Naive thymus-derived CD8-positive, alpha-beta T cell (primary cell): ENCODE measurements at regions not wholly inside any gene's neighbourhood (a gene's known extent, or its start where the extent isn't known, plus 50 kb on each side); places are given as distances from the start of the nearest gene placed in this dataset.
"Not testable (repeated sequence)": the region's sequence is repeated elsewhere in the genome, so short reads cannot be mapped to it uniquely, and the experiment has no call there.

Source experiments
- ATAC-seq, 2 donors: fragments of 150-1000 bp; cut with Tn5 transposase in 1 of 2; sonication (Bioruptor Pico), chemical (Tn5 transposase) in 1 of 2; 1 replicate in 1 of 2; 2 replicates in 1 of 2; pipeline ENCODE4 v1.10.0; 2021; ENCODE audit warnings: mild to moderate bottlenecking in 2 of 2, moderate library complexity in 2 of 2
- POLR2A ChIA-PET: fragments of 350-600 bp; sonication (Branson Sonifier 250); formaldehyde crosslinking; loops from one replicate; lab custom pipeline; 2021; ENCODE audit warnings: antibody characterized with exemption; lab: Charles Lee
- DNase-seq, 10 donors: peaks; one replicate each; pipeline versions ENCODE4 v3.0.0 to v3.0.0-alpha.2; 2020 to 2022
- H3K27ac Mint-ChIP-seq, 10 donors: one replicate each; pipeline ENCODE4 v1.8.0; 2020 to 2022; ENCODE audit warnings: mild to moderate bottlenecking in 10 of 10, mixed read lengths in 10 of 10, moderate library complexity in 4 of 10, inconsistent platforms in 1 of 10
- H3K27me3 Mint-ChIP-seq, 5 donors: one replicate each; pipeline ENCODE4 v1.8.0; 2021 to 2022; ENCODE audit warnings: mixed read lengths in 5 of 5
- H3K36me3 Mint-ChIP-seq, 3 donors: one replicate each; pipeline ENCODE4 v1.8.0; 2020 to 2022; ENCODE audit warnings: mixed read lengths in 3 of 3, mild to moderate bottlenecking in 2 of 3, inconsistent platforms in 1 of 3
- H3K4me1 Mint-ChIP-seq, 4 donors: one replicate each; pipeline ENCODE4 v1.8.0; 2021 to 2022; ENCODE audit warnings: mixed read lengths in 4 of 4
- H3K4me3 Mint-ChIP-seq, 10 donors: one replicate each; pipeline ENCODE4 v1.8.0; 2020 to 2022; ENCODE audit warnings: mild to moderate bottlenecking in 10 of 10, mixed read lengths in 10 of 10, moderate library complexity in 6 of 10, inconsistent platforms in 1 of 10
- H3K9me3 Mint-ChIP-seq, 9 donors: one replicate each; pipeline ENCODE4 v1.8.0; 2020 to 2022; ENCODE audit warnings: mixed read lengths in 9 of 9, mild to moderate bottlenecking in 3 of 9, inconsistent platforms in 1 of 9, moderate library complexity in 1 of 9

DNA sequence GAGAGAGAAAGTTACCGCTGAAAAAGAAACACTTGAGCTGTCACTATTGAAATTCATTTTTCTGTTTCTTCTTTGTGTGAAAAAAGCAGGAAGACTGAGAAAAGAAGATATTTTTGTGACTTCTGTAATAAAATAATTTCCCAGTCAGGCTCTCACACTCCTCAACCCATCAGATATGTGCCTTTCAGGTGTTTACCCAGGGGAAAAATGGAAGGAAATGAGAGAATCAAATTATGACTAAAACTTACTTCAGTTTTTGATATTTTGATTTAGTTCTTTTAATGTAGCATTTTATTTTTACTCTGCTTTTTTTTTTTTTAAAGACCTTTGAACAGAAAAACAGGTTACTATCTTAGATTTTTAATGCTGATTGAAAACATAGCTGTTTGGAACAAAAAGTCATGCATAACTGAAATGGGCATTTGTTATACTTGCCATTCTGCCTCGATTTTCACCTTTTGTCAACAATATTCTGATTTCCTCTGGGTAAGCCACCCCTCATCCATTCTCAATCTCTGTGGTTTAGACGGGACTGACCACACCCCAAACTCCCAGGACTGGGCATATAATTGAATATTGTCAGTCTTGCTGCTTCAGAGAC, 133.2 kb upstream of the KRR1 start:
- POLR2A ChIA-PET = interaction anchor here (0.6 kb wide), 1 partner anchor 273 kb away, joined by 3 read pairs; no protein-coding TSS in a partner anchor
- H3K4me1 Mint-ChIP-seq = peaks cover 0 to 9% (median 0%) of the 10 kb centered on the region in 4 donors
- no peak overlapping the region for H3K4me3 Mint-ChIP-seq
- no peaks in the 10 kb centered on the region for H3K9me3 Mint-ChIP-seq
- ATAC-seq (no peak), DNase-seq (no peak)
- no peaks in the 10 kb centered on the region for H3K36me3 Mint-ChIP-seq
- no peak overlapping the region for H3K27ac Mint-ChIP-seq
- peaks cover 0 to 12% (median 2%) of the 10 kb centered on the region in 5 donors for H3K27me3 Mint-ChIP-seq

DNA sequence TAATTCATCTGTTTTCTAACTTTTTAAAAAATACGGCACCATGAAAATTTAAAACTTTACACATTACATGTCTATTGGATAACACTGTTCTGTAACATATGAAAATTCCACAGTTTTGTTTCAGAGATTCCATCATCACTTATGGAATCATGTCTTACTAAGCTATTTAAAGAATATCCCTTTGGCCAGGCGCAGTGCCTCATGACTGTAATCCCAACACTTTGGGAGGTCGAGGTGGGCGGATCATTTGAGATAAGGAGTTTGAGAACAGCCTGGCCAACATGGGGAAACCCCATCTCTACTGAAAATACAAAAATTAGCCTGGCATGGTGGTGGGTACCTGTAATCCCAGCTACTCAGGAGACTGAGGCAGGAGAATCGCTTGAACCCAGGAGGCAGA, 131.7 kb upstream of the KRR1 start:
- H3K4me3 Mint-ChIP-seq, H3K4me1 Mint-ChIP-seq, H3K27ac Mint-ChIP-seq, H3K9me3 Mint-ChIP-seq, DNase-seq, H3K36me3 Mint-ChIP-seq, POLR2A ChIA-PET, ATAC-seq: not testable (repeated sequence)
- H3K27me3 Mint-ChIP-seq = peaks cover 0 to 12% (median 2%) of the 10 kb centered on the region in 5 donors

DNA sequence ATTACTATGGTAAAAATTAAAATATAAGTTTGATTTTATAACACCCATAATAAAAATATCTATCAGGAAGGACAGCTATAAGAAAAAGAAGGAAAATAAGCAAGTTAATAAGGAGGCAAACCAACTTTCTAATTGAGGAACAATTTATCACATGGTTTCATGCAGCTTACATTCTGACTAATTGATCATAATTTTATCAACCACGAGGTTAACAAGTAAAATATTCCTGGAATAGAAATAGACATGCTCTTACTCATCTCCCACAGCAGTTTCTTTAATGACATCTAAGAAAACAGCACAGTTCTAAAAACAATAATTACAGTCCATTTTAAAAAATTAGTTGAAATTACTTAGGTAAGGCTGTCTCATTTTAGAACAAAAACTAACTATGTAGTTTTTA, 130.8 kb upstream of the KRR1 start:
- ATAC-seq (no peak), DNase-seq (no peak)
- Mint-ChIP-seq H3K4me3 (no peak overlapping the region), H3K9me3 (no peaks in the 10 kb centered on the region), H3K4me1 (peaks cover 0 to 9% (median 0%) of the 10 kb centered on the region in 4 donors), H3K27ac (no peak overlapping the region), H3K36me3 (no peaks in the 10 kb centered on the region), H3K27me3 (peaks cover 0 to 12% (median 0%) of the 10 kb centered on the region in 5 donors)
- POLR2A ChIA-PET = no interaction called here

DNA sequence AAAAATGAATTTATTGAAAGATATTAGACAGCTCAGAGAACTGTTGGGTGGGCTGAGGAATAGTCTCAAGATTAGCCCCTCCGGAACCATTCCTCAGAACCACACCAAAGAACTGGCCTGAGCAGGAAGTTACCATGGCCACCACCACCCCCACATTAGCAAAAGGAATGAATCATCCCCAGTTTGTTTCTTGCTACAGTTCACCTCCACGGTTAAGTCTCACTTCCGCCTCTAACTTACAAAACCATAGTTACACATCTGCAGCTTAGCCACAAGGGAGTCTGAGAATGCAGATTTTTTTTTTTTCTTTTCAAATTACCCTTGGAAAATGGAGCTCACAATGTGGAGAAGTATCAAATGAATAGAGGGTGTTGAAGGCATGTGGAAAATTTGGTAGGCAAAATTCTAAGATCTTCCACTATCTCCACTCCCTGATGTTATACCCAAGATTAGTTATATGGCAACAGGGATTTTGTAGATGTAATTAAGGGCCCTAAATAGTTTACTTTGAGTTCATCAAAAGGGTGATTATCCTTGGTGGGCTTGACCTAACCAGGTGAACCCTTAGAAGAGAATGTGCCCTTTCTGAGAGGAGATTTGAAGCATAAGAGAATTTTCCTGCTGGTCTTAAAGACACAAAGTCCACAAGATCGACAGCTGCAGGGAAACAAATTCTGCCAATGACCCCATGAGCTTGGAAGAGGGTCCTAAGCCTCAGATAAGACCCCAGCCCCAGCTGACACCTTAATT, 129.8 kb upstream of the KRR1 start:
- POLR2A ChIA-PET = no interaction called here
- ATAC-seq = no peak
- peaks cover 0 to 9% (median 0%) of the 10 kb centered on the region in 4 donors for H3K4me1 Mint-ChIP-seq
- no peak overlapping the region for H3K4me3 Mint-ChIP-seq
- H3K36me3 Mint-ChIP-seq = no peaks in the 10 kb centered on the region
- H3K27me3 Mint-ChIP-seq = peaks cover 0 to 12% (median under 1%) of the 10 kb centered on the region in 5 donors
- no peak for DNase-seq
- H3K9me3 Mint-ChIP-seq = no peaks in the 10 kb centered on the region
- peak overlapping the region in 1 of 10 donors; percentile 8 for H3K27ac Mint-ChIP-seq

DNA sequence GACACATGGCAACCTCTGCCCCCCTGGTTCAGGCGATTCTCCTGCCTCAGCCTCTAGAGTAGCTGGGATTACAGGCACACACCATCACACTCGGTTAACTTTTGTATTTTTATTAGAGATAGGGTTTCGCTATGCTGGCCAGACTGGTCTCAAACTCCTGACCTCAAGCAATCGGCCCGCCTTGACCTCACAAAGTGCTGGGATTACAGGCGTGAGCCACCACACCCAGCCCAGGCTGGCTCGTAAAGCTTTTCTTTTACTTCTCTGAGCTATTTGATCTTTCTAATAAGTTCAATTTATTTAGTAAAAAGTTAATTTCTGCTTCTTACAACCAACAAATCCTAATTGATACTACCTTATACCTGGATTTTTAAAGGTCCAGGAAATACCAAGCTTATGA, 127.4 kb upstream of the KRR1 start:
- ATAC-seq (no peak), DNase-seq (no peak)
- Mint-ChIP-seq H3K4me1 (peaks cover 0 to 9% (median 0%) of the 10 kb centered on the region in 4 donors), H3K36me3 (no peaks in the 10 kb centered on the region), H3K27me3 (peaks cover 0 to 5% (median 0%) of the 10 kb centered on the region in 5 donors), H3K4me3 (no peak overlapping the region), H3K9me3 (no peaks in the 10 kb centered on the region), H3K27ac (no peak overlapping the region)
- POLR2A ChIA-PET = no interaction called here

DNA sequence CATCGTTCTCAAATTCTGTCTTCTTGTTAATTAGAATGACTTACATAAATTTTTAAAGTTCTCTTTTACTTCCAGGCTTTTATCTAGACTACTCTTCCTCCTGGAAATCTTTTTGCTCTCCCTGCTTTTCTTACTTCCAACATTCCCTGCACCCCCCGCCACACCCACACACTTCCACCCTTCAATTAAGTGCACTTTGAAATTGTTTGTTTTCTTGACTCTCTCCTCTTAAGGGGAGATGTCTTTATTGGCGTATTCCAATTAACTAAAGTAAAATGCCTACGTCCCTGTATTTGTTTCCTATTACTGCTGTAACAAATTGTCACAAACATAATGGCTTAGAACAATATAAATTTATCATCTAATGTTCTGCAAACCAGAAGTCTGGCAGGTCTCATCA, 125.2 kb upstream of the KRR1 start:
- H3K4me1 Mint-ChIP-seq = peaks cover 0 to 9% (median 0%) of the 10 kb centered on the region in 4 donors
- H3K9me3 Mint-ChIP-seq = no peaks in the 10 kb centered on the region
- ATAC-seq (no peak), DNase-seq (no peak)
- POLR2A ChIA-PET = no interaction called here
- no peak overlapping the region for H3K4me3 Mint-ChIP-seq
- peaks cover 0 to 5% (median 0%) of the 10 kb centered on the region in 5 donors for H3K27me3 Mint-ChIP-seq
- no peak overlapping the region for H3K27ac Mint-ChIP-seq
- no peaks in the 10 kb centered on the region for H3K36me3 Mint-ChIP-seq

DNA sequence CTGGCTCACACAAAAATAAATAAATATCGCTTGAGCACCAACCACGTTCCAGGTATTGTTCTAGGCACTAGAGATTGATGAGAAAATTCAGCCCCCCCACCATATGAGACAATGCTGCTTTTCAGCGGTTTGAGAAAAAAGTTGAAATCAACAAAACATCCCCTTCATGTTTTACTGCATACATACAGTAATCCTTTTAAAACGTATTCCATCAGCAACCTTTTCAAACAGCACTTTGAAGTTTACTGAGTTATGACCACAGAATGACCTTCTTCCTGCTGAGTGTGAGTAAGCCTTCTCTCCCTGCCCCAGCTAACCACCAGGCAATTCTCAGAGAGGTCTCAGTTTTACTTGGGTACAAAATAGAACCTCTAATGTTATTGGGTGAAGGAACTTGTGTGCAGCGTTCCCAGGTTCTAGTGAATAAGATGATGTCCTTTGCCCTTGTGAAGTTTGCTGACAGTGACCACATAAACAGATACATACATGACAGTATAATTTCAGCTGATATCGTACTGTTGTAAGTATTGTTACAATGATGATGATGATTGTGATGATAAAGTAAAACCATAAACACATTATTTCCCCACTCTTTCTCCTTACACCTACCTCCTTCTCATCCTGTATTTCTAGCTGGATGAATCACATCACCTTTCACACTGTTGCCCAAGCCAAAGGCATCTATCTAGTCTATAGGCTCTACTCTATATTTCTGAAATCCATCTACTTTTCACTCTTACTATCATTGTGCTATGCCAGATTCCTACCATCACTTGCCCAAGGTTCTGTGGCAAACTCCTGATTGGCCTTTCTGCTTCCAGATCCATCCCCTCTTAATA, 124.4 kb upstream of the KRR1 start:
- POLR2A ChIA-PET = no interaction called here
- Mint-ChIP-seq H3K4me3 (no peak overlapping the region), H3K9me3 (no peaks in the 10 kb centered on the region), H3K36me3 (no peaks in the 10 kb centered on the region), H3K27me3 (peaks cover 0 to 5% (median 0%) of the 10 kb centered on the region in 5 donors), H3K27ac (no peak overlapping the region), H3K4me1 (peaks cover 0 to 2% (median 0%) of the 10 kb centered on the region in 4 donors)
- ATAC-seq (no peak), DNase-seq (no peak)

DNA sequence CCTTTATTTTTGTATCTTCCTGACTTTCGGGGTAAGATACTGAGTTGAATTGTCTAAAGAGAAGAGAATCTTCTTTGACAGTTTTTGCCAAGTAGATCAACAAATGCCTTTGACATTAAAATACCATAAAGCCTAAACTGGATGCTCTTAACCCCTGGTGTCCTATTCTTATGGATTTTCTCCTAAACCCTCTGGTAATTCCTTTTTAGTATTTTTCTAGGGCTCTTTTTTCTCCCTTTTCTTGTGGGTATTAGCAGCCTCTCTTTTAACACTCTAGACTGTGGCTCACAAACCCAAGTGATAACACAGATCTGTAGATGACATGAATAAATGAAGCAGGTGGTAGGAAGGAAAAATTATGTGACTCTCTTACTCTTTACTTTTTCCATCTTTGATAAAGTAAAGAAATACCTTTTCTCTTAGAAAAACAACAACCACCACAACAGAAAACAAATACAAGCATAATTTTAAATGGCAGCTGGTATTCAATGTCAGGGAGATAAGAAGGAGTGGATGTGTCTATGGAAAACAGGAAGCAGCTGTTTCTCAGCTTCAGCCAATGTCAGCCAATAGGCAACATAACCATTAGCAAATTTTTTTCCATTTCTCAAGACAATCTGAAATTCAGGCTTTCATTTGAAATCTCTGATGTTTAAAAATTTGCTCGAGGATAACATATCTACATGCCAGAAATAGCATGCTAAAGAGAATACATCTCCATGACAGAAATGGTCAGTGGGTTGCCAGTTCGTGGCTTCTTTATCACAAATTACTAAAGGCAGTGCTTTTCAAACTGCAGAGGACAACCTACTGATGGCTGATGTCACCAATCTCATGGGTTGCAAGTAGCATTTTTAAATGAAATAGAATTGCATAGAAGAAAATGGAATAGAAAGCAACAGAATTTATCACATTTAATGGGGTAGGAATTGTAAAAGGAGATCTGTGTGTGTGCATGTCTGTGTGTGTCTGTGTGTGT, 123.1 kb upstream of the KRR1 start:
- DNase-seq = no peak

DNA sequence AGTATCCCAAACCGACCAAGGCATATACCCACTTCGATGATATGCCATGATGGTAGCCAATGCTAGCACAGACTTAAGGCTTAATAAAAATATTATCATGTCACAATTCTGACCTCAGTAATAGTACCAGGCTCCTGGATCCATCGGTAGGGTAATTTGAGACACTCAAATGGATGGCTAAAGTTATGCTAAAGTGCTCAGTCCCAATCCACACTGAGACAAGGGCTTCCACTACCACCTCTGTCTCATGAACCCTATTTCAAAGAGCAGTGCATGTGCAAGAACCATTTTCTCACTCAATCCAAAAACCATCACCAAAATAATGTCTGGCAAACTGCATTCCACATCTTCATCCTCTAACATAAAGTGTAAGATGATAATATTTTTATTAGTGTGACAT, 122.4 kb upstream of the KRR1 start:
- Mint-ChIP-seq H3K36me3 (no peaks in the 10 kb centered on the region), H3K27me3 (peaks cover 0 to 5% (median 3%) of the 10 kb centered on the region in 5 donors), H3K4me1 (no peaks in the 10 kb centered on the region), H3K4me3 (no peak overlapping the region), H3K27ac (no peak overlapping the region), H3K9me3 (peaks cover 0 to 6% (median 0%) of the 10 kb centered on the region in 9 donors)
- POLR2A ChIA-PET = no interaction called here
- DNase-seq (no peak), ATAC-seq (no peak)

More for the DNA sequence above, 123.1 kb upstream of the KRR1 start:
- POLR2A ChIA-PET = no interaction called here
- no peak overlapping the region for H3K4me3 Mint-ChIP-seq
- no peak overlapping the region for H3K27ac Mint-ChIP-seq
- H3K27me3 Mint-ChIP-seq = peaks cover 0 to 5% (median 3%) of the 10 kb centered on the region in 5 donors
- H3K36me3 Mint-ChIP-seq = no peaks in the 10 kb centered on the region
- H3K4me1 Mint-ChIP-seq = no peaks in the 10 kb centered on the region
- peaks cover 0 to 6% (median 0%) of the 10 kb centered on the region in 9 donors for H3K9me3 Mint-ChIP-seq
- ATAC-seq = no peak

DNA sequence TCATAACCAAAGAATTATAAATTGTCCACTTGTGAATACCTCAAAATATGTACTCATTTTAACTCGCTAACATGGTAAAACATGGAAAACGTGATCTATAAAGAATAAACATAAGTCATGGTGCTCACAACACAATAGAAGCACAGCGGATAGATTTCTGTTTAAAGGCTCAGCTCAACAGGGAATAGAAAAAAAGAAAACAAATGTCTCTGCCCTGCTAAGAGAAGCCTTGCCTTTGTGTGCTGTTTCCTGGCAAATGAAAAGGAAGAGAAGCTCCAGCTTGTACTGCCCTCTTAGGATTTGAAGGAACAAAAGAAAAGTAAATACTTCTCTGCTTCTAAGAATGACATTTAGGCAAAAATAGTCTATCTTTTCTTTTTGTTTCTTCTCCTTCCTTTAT, 121.0 kb upstream of the KRR1 start:
- H3K4me3 Mint-ChIP-seq = no peak overlapping the region
- DNase-seq (no peak), ATAC-seq (no peak)
- H3K9me3 Mint-ChIP-seq = peaks cover 0 to 6% (median 0%) of the 10 kb centered on the region in 9 donors
- POLR2A ChIA-PET = no interaction called here
- peaks cover 0 to 5% (median 3%) of the 10 kb centered on the region in 5 donors for H3K27me3 Mint-ChIP-seq
- H3K4me1 Mint-ChIP-seq = no peaks in the 10 kb centered on the region
- no peaks in the 10 kb centered on the region for H3K36me3 Mint-ChIP-seq
- no peak overlapping the region for H3K27ac Mint-ChIP-seq

DNA sequence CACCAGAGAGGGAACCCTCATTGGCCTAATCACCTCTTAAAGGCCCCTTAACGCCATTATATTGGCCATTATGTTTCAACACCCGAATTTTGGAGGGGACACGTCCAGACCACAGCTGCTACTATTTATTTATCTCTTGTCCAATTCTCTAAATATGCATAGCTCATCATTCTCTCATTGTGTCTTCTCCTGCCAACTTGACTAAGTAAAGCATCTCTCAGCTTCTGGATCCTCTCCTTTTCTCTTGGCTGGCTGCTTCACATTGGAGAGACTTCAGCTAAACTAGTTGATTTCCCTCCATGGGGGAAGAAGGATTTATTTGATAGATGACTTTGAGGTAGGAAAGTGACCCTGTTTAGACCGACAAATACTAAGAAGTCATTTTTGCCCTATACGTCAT, 120.4 kb upstream of the KRR1 start:
- Mint-ChIP-seq H3K36me3 (no peaks in the 10 kb centered on the region), H3K27me3 (peaks cover 0 to 5% (median 3%) of the 10 kb centered on the region in 5 donors), H3K4me3 (no peak overlapping the region), H3K9me3 (peaks cover 0 to 6% (median 0%) of the 10 kb centered on the region in 9 donors), H3K27ac (no peak overlapping the region), H3K4me1 (no peaks in the 10 kb centered on the region)
- ATAC-seq = no peak
- POLR2A ChIA-PET = no interaction called here
- no peak for DNase-seq

DNA sequence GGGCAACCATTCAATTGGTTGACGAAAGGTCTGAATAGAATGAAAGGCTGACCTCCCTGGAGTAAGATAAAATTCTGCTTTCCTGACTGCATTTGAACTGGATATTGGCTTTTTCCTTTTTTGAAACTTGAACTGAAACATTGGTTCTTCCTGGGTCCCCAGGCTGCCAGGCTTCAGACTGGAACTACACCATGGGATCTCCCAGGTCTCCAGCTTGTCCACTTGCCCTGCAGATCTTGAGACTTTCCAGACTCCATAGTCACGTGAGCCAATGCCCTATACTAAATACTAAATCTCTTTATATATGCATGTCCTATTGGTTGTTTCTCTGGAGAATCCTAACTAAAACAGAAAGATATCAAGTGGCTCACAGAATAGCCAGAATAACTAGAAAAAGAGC, 118.7 kb upstream of the KRR1 start:
- POLR2A ChIA-PET = no interaction called here
- Mint-ChIP-seq H3K27ac (no peak overlapping the region), H3K36me3 (no peaks in the 10 kb centered on the region), H3K27me3 (peaks cover 0 to 3% (median 0%) of the 10 kb centered on the region in 5 donors), H3K9me3 (peaks cover 0 to 6% (median 0%) of the 10 kb centered on the region in 9 donors), H3K4me3 (no peak overlapping the region), H3K4me1 (no peaks in the 10 kb centered on the region)
- DNase-seq (no peak), ATAC-seq (no peak)
